Left kidney (tissue), 1 donor: ENCODE measurements at regions not wholly inside any gene's neighbourhood (a gene's known extent, or its start where the extent isn't known, plus 50 kb on each side); places are given as distances from the start of the nearest gene placed in this dataset.

Experiments
- DNase-seq: peaks from one replicate; pipeline ENCODE4 v3.0.0-alpha.2; 2013

GRCh38 chr17:36728030-36728991, 126.9 kb downstream of the MRM1 start:
- DNase-seq: no peak

- no peak for DNase-seq
Measured at GRCh38 chr17:36730095-36730808, 128.9 kb downstream of the MRM1 start.

- DNase-seq: no peak
Measured at GRCh38 chr17:36730857-36731490, 129.6 kb downstream of the MRM1 start.

GRCh38 chr17:36731811-36732210, 130.4 kb downstream of the MRM1 start:
- no peak for DNase-seq

GRCh38 chr17:36732351-36732750, 131.0 kb downstream of the MRM1 start:
- DNase-seq: no peak

- DNase-seq: no peak
Measured at GRCh38 chr17:36736201-36737156, 135.1 kb downstream of the MRM1 start.

- DNase-seq: no peak
Measured at GRCh38 chr17:36739208-36739607, 137.8 kb downstream of the MRM1 start.

GRCh38 chr17:36740157-36740556, 138.8 kb downstream of the MRM1 start:
- DNase-seq: no peak

GRCh38 chr17:36741019-36741902, 139.9 kb downstream of the MRM1 start:
- DNase-seq: no peak

- no peak for DNase-seq
Measured at GRCh38 chr17:36742267-36743000, 141.1 kb downstream of the MRM1 start.

- DNase-seq: no peak
Measured at GRCh38 chr17:36743130-36743529, 141.7 kb downstream of the MRM1 start.

GRCh38 chr17:36746381-36747053, 145.1 kb downstream of the MRM1 start:
- DNase-seq: no peak

- DNase-seq: no peak
Measured at GRCh38 chr17:36747861-36748260, 146.5 kb downstream of the MRM1 start.

- no peak for DNase-seq
Measured at GRCh38 chr17:36748272-36748671, 146.9 kb downstream of the MRM1 start.

- DNase-seq: no peak
Measured at GRCh38 chr17:36749493-36749892, 148.1 kb downstream of the MRM1 start.

- no peak for DNase-seq
Measured at GRCh38 chr17:36750316-36750885, 149.0 kb downstream of the MRM1 start.

- DNase-seq: no peak
Measured at GRCh38 chr17:36752096-36752888, 150.9 kb downstream of the MRM1 start.

GRCh38 chr17:36755586-36755985, 154.2 kb downstream of the MRM1 start:
- DNase-seq: no peak
